ENCODE measurements at regions not wholly inside any gene's neighbourhood (a gene's known extent, or its start where the extent isn't known, plus 50 kb on each side); places are given as distances from the start of the nearest gene placed in this dataset.
"Not testable (repeated sequence)": the region's sequence is repeated elsewhere in the genome, so short reads cannot be mapped to it uniquely, and the experiment has no call there.

DNA sequence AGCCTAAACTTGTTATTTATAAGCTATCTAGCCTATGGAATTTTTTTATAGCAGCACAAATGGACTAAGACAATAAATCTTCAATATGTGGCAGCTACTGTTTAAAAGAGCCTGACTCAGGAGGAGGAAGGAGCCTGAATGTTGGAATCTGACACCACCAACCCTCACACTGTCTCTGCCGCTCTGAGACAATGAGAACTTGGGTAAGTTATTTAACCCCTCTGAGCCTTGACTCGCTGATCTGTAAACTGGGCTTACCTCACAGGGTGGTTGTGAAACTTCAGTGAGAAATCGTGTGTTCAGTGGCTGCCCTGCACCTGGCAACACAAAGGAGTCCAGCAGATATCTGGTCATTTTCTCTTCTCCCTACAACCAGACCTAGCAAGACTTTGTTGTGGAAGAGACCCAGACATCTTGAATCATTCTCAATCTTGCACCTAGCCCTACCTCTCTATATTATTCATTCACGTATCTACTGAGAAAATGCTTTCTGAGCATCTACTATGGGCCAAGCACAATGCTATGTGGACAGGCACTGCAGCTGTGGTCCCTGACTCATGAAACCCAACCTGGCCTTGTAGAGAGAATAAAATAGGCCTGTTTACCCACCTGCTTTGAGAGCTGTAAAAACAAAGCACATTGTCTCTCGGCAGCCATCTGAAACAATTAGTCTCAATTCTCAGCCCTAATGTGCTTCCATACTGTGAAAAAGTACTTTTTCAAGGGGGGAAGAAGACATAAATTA is 81.9 kb upstream of the SLC25A36 start:
- DNase-seq (ENCODE audit: extremely low read depth, low read depth): no peak
- TF ChIP-seq, protein P1, sequence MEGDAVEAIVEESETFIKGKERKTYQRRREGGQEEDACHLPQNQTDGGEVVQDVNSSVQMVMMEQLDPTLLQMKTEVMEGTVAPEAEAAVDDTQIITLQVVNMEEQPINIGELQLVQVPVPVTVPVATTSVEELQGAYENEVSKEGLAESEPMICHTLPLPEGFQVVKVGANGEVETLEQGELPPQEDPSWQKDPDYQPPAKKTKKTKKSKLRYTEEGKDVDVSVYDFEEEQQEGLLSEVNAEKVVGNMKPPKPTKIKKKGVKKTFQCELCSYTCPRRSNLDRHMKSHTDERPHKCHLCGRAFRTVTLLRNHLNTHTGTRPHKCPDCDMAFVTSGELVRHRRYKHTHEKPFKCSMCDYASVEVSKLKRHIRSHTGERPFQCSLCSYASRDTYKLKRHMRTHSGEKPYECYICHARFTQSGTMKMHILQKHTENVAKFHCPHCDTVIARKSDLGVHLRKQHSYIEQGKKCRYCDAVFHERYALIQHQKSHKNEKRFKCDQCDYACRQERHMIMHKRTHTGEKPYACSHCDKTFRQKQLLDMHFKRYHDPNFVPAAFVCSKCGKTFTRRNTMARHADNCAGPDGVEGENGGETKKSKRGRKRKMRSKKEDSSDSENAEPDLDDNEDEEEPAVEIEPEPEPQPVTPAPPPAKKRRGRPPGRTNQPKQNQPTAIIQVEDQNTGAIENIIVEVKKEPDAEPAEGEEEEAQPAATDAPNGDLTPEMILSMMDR (IDR thresholded peaks at IDR 0.05; ENCODE audit: low read depth, low read length, missing control alignments): no peak
- no peak overlapping the region for H3K4me3 ChIP-seq (replicated peaks; ENCODE audit: low read depth, low read length)

DNA sequence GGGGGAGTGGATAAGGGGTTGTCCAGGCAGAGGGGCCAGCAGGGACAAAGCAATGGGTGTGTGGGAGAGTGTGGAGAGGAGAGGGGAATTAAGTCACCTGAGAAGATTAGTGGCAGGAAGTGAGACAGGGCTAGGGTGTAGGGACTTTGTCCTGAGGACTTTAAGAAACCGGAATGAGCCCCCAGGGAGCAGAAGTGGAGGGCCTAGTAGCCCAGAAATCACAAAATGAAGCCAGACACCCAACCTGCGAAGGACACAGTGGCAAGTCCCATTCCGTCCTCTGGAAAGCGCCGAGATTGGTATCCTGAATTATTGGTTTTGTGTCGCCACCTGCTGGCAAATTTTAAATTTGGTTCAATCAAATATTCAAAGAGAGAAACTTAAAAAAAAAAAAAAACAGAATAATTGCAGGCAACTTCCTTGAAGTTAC is 78.0 kb upstream of the SLC25A36 start:
- TF ChIP-seq, protein P1 (IDR thresholded peaks at IDR 0.05; ENCODE audit: low read depth, low read length, missing control alignments): peak; percentile 38
- no peak overlapping the region for H3K4me3 ChIP-seq (replicated peaks; ENCODE audit: low read depth, low read length)
- DNase-seq (ENCODE audit: extremely low read depth, low read depth): peak; percentile 32

DNA sequence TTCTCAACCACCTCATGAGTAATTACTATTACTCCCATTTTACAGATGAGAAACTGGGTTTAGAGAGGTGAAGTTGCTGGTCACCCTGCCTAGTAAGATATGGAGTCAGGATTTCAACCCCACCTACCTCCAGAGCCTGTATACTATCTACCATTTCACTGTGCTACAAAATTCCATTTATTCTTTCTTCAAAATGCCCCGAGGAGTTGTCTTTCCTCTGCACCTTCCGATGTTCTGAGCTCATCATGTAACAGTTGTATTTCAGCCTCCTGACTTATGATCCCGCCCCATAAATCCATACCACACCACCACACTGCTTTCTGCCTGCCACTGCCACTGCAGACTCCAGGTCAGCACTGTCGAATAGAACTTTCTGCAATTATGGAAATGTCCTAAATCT is 71.3 kb upstream of the SLC25A36 start:
- H3K4me3 ChIP-seq (replicated peaks; ENCODE audit: low read depth, low read length): no peak overlapping the region
- TF ChIP-seq, protein P1 (IDR thresholded peaks at IDR 0.05; ENCODE audit: low read depth, low read length, missing control alignments): no peak
- DNase-seq (ENCODE audit: extremely low read depth, low read depth): no peak

- H3K4me3 ChIP-seq (replicated peaks; ENCODE audit: low read depth, low read length): no peak overlapping the region
- no peak for DNase-seq (ENCODE audit: extremely low read depth, low read depth)
- TF ChIP-seq, protein P1 (IDR thresholded peaks at IDR 0.05; ENCODE audit: low read depth, low read length, missing control alignments): no peak
Observed at GRCh38 chr3:140871022-140871421, 70.6 kb upstream of the SLC25A36 start.

DNA sequence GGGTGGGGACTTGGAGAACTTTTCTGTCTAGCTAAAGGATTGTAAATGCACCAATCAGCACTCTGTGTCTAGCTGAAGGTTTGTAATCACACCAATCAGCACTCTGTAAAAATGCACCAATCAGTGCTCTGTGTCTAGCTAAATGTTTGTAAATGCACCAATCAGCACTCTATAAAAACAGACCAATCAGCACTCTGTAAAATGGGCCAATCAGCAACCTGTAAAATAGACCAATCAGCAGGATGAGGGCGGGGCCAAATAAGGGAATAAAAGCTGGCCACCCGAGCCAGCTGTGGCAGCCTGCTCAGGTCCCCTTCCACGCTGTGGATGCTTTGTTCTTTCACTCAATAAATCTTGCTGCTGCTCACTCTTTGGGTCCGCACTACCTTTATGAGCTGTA is 69.5 kb upstream of the SLC25A36 start:
- not testable (repeated sequence) for DNase-seq (ENCODE audit: extremely low read depth, low read depth); H3K4me3 ChIP-seq (replicated peaks; ENCODE audit: low read depth, low read length)

GRCh38 chr3:140883428-140884040 is 58.1 kb upstream of the SLC25A36 start:
- no peak for DNase-seq (ENCODE audit: extremely low read depth, low read depth)
- no peak overlapping the region for H3K4me3 ChIP-seq (replicated peaks; ENCODE audit: low read depth, low read length)
- TF ChIP-seq, protein P1 (IDR thresholded peaks at IDR 0.05; ENCODE audit: low read depth, low read length, missing control alignments): no peak

DNA sequence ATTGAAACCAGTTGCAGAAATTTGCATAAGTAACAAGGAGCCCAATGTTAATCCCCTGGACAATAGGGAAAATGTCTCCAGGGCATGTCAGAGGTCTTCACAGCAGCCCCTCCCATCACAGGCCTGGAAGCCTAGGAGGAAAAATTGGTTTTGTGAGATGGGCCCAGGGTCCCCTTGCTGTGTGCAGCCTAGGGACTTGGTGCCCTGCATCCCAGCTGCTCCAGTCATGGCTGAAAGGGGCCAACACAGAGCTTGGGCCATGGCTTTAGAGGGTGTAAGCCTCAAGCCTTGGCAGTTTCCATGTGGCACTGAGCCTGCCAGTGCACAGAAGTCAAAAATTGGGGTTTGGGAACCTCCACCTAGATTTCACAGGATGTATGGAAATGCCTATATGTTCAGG is 55.9 kb upstream of the SLC25A36 start:
- not testable (repeated sequence) for H3K4me3 ChIP-seq (replicated peaks; ENCODE audit: low read depth, low read length); DNase-seq (ENCODE audit: extremely low read depth, low read depth)
